Nephron progenitor cell (in vitro differentiated cells): ENCODE measurements at regions not wholly inside any gene's neighbourhood (a gene's known extent, or its start where the extent isn't known, plus 50 kb on each side); places are given as distances from the start of the nearest gene placed in this dataset.

ENCODE experiments used
- DNase-seq: peaks from one replicate; pipeline ENCODE4 v3.0.0; 2021
- H3K27ac Mint-ChIP-seq: 2 replicates; pipeline ENCODE4 v1.8.0; 2021; ENCODE audit warnings: mild to moderate bottlenecking, moderate library complexity, mixed read lengths
- H3K27me3 Mint-ChIP-seq: 2 replicates; pipeline ENCODE4 v1.8.0; 2021; ENCODE audit warnings: mild to moderate bottlenecking, low read depth, mixed read lengths; ENCODE audit not compliant: poor library complexity
- H3K36me3 Mint-ChIP-seq: 2 replicates; pipeline ENCODE4 v1.8.0; 2021; ENCODE audit warnings: low read depth, mixed read lengths
- H3K4me1 Mint-ChIP-seq: 2 replicates; pipeline ENCODE4 v1.8.0; 2021; ENCODE audit warnings: mixed read lengths
- H3K4me3 Mint-ChIP-seq: 2 replicates; pipeline ENCODE4 v1.8.0; 2021; ENCODE audit warnings: mild to moderate bottlenecking, moderate library complexity, mixed read lengths
- H3K9me3 Mint-ChIP-seq: 2 replicates; pipeline ENCODE4 v1.8.0; 2021; ENCODE audit warnings: mild to moderate bottlenecking, moderate library complexity, mixed read lengths
- CTCF ChIP-seq: fragments of 200-600 bp; sonication (generic); IDR thresholded peaks from 2 replicates; pipeline ENCODE4 v1.5.0; 2021; ENCODE audit warnings: antibody characterized with exemption

GRCh38 chr1:42038261-42038660 is 114.9 kb upstream of the GUCA2B start:
- H3K36me3 Mint-ChIP-seq = no peaks in the 10 kb centered on the region
- no peak overlapping the region for H3K27ac Mint-ChIP-seq
- no peak for TF ChIP-seq CTCF
- no peaks in the 10 kb centered on the region for H3K9me3 Mint-ChIP-seq
- no peak for DNase-seq
- peaks cover 9% of the 10 kb centered on the region for H3K4me1 Mint-ChIP-seq
- no peak overlapping the region for H3K4me3 Mint-ChIP-seq
- H3K27me3 Mint-ChIP-seq = peaks cover 36% of the 10 kb centered on the region

- Mint-ChIP-seq H3K4me3 (no peak overlapping the region), H3K4me1 (peaks cover 9% of the 10 kb centered on the region), H3K27ac (no peak overlapping the region), H3K9me3 (no peaks in the 10 kb centered on the region), H3K36me3 (no peaks in the 10 kb centered on the region), H3K27me3 (peaks cover 42% of the 10 kb centered on the region)
- DNase-seq = no peak
- no peak for TF ChIP-seq CTCF
Observed at GRCh38 chr1:42037586-42037985, 115.6 kb upstream of the GUCA2B start.

DNA sequence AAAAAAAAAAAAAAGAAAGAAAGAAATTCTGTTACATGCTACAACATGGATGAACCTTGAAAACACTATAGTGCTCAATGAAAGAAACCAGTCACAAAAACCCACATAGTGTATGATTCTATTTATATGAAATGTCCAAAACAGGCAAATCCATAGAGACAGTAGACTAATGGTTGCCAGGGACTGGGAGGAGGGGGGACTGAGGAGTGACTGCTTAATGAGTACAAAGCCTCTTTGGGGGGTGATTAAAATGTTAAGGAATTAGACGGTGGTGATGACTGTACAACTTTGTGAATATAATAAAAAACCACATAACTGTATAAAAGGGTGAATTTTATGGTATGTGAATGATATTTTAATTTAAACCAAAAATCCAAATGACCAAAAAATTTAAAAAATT is 116.0 kb upstream of the GUCA2B start:
- Mint-ChIP-seq H3K27me3 (peaks cover 47% of the 10 kb centered on the region), H3K4me3 (no peak overlapping the region), H3K9me3 (no peaks in the 10 kb centered on the region), H3K36me3 (no peaks in the 10 kb centered on the region), H3K27ac (no peak overlapping the region), H3K4me1 (peaks cover 9% of the 10 kb centered on the region)
- no peak for TF ChIP-seq CTCF
- DNase-seq = no peak

DNA sequence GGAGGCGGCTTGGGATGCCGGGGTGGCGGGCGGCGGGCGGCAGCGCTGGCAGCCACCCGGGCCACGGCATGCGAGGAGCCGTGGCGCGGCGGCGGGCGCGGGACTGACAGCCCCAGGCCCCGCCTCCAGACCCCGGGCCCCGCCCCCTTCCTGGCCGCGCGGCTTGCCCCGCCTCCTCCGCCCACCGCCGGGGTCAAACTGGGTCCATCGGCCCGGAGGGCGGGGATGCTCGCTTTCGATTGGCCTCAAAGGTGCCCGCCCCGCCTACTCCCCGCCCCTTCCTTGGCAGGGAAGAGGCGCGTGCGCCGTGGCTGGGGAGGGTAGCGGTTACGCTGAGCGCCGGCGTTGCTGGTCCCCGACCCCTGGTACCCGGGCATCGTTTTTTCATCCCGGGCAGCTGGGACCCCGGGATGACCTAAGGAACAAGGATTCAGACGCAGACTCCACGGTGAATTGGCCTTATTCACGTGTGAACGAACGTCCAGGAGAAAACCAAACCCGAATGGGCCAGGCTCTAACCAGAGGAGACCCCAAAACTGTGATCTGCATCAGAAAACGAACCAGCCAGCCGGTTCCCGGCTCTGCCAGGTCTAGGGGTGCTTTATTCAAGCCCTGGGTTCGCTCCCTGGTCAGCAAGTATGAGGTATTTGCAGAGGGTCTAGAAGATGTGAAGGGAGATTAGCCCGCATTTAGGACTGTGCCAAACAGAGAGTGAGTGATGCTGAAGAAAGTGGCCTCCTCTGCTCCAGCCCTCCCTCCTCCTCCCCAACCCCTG is 117.2 kb upstream of the GUCA2B start:
- no peak overlapping the region for H3K27ac Mint-ChIP-seq
- H3K4me1 Mint-ChIP-seq = peaks cover 9% of the 10 kb centered on the region
- no peak for TF ChIP-seq CTCF
- H3K36me3 Mint-ChIP-seq = no peaks in the 10 kb centered on the region
- H3K4me3 Mint-ChIP-seq = peak overlapping the region; percentile 83
- peaks cover 51% of the 10 kb centered on the region for H3K27me3 Mint-ChIP-seq
- H3K9me3 Mint-ChIP-seq = no peaks in the 10 kb centered on the region
- peak; percentile 99 for DNase-seq

GRCh38 chr1:42035205-42035829 is 116.6 kb upstream of the HIVEP3 start:
- peak; percentile 53 for DNase-seq
- TF ChIP-seq CTCF = no peak
- Mint-ChIP-seq H3K4me3 (peak overlapping the region; percentile 88), H3K9me3 (no peaks in the 10 kb centered on the region), H3K36me3 (no peaks in the 10 kb centered on the region), H3K4me1 (peaks cover 9% of the 10 kb centered on the region), H3K27me3 (peaks cover 54% of the 10 kb centered on the region), H3K27ac (no peak overlapping the region)

GRCh38 chr1:42034426-42034825 is 115.7 kb upstream of the HIVEP3 start:
- Mint-ChIP-seq H3K27ac (no peak overlapping the region), H3K4me3 (peak overlapping the region; percentile 88), H3K36me3 (no peaks in the 10 kb centered on the region), H3K9me3 (no peaks in the 10 kb centered on the region), H3K27me3 (peaks cover 57% of the 10 kb centered on the region), H3K4me1 (peaks cover 9% of the 10 kb centered on the region)
- no peak for DNase-seq
- TF ChIP-seq CTCF = no peak
